ENCODE measurements at regions not wholly inside any gene's neighbourhood (a gene's known extent, or its start where the extent isn't known, plus 50 kb on each side); places are given as distances from the start of the nearest gene placed in this dataset.

- no peak for DNase-seq (ENCODE audit: low read depth)
- no peak overlapping the region for H3K4me3 ChIP-seq (ENCODE audit: low read depth, low read length)
- TF ChIP-seq CTCF (IDR thresholded peaks at IDR 0.05; ENCODE audit: low read depth, low read length), result no peak
- TF ChIP-seq POLR2A (IDR thresholded peaks at IDR 0.05; ENCODE audit: extremely low read depth, insufficient read length), result no peak
- TF ChIP-seq, protein P1, sequence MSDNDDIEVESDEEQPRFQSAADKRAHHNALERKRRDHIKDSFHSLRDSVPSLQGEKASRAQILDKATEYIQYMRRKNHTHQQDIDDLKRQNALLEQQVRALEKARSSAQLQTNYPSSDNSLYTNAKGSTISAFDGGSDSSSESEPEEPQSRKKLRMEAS (IDR thresholded peaks at IDR 0.05; ENCODE audit: low read depth, low read length), result no peak
- TF ChIP-seq MYC (IDR thresholded peaks at IDR 0.05; ENCODE audit: low read depth, low read length), result no peak
Observed at GRCh38 chr5:63473335-63473967, 488.8 kb downstream of the HTR1A start.

GRCh38 chr5:63456279-63456678, 506.0 kb downstream of the HTR1A start:
- no peak for DNase-seq (ENCODE audit: low read depth)

DNA sequence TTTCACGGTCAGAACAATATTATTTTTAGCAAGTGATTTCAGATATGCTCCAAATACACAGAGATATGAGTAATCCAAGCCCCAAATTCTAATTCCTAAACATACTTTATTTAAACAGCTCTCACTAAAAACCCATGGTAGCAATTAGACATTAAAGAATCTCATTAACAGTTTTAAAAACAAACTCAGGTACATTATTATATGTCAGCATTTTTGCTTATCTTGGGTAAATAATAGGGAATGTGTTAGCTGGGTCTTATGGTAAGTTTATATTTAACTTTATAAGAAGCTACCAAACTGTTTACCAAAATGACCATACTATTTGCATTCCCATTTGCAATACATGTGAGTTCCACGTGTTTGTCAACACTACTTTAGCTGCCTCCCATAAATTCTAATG, 511.1 kb downstream of the HTR1A start:
- no peak for TF ChIP-seq CTCF (IDR thresholded peaks at IDR 0.05; ENCODE audit: low read depth, low read length)
- no peak for TF ChIP-seq MYC (IDR thresholded peaks at IDR 0.05; ENCODE audit: low read depth, low read length)
- TF ChIP-seq, protein P1 (IDR thresholded peaks at IDR 0.05; ENCODE audit: low read depth, low read length), result no peak
- no peak for TF ChIP-seq POLR2A (IDR thresholded peaks at IDR 0.05; ENCODE audit: extremely low read depth, insufficient read length)
- H3K4me3 ChIP-seq (ENCODE audit: low read depth, low read length), result no peak overlapping the region
- no peak for DNase-seq (ENCODE audit: low read depth)

More at GRCh38 chr5:63456279-63456678, 506.0 kb downstream of the HTR1A start:
- no peak overlapping the region for H3K4me3 ChIP-seq (ENCODE audit: low read depth, low read length)
- TF ChIP-seq, protein P1 (IDR thresholded peaks at IDR 0.05; ENCODE audit: low read depth, low read length), result no peak
- TF ChIP-seq CTCF (IDR thresholded peaks at IDR 0.05; ENCODE audit: low read depth, low read length), result no peak
- TF ChIP-seq POLR2A (IDR thresholded peaks at IDR 0.05; ENCODE audit: extremely low read depth, insufficient read length), result no peak
- TF ChIP-seq MYC (IDR thresholded peaks at IDR 0.05; ENCODE audit: low read depth, low read length), result no peak

GRCh38 chr5:63439537-63439936, 522.7 kb downstream of the HTR1A start:
- no peak for DNase-seq (ENCODE audit: low read depth)
- H3K4me3 ChIP-seq (ENCODE audit: low read depth, low read length), result no peak overlapping the region

DNA sequence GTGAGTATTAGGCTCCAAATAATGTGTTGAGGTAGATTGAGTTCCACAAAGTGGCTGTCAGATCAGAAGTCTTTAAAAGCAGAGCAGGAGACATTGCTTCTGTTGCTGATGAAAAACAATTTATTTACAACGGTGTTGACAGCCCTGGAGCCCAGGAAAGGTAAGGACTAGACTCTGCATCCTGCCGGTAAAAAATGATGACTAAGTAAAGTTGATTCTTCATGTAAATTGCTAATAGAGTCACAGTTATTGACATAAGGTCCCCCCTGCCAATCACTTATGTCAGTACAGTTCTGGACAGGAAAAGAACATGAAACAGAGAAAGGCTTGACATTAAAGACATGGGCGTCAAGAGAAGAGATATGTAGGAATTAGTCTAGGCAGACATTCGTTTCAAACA, 552.5 kb downstream of the HTR1A start:
- no peak overlapping the region for H3K4me3 ChIP-seq (ENCODE audit: low read depth, low read length)
- TF ChIP-seq, protein P1 (IDR thresholded peaks at IDR 0.05; ENCODE audit: low read depth, low read length), result no peak
- TF ChIP-seq CTCF (IDR thresholded peaks at IDR 0.05; ENCODE audit: low read depth, low read length) (no peak), POLR2A (IDR thresholded peaks at IDR 0.05; ENCODE audit: extremely low read depth, insufficient read length) (no peak), MYC (IDR thresholded peaks at IDR 0.05; ENCODE audit: low read depth, low read length) (no peak)
- no peak for DNase-seq (ENCODE audit: low read depth)

More at GRCh38 chr5:63439537-63439936, 522.7 kb downstream of the HTR1A start:
- TF ChIP-seq, protein P1 (IDR thresholded peaks at IDR 0.05; ENCODE audit: low read depth, low read length), result no peak
- no peak for TF ChIP-seq POLR2A (IDR thresholded peaks at IDR 0.05; ENCODE audit: extremely low read depth, insufficient read length)
- no peak for TF ChIP-seq MYC (IDR thresholded peaks at IDR 0.05; ENCODE audit: low read depth, low read length)
- TF ChIP-seq CTCF (IDR thresholded peaks at IDR 0.05; ENCODE audit: low read depth, low read length), result no peak
